ENCODE measurements at regions not wholly inside any gene's neighbourhood (a gene's known extent, or its start where the extent isn't known, plus 50 kb on each side); places are given as distances from the start of the nearest gene placed in this dataset.
A peak's percentile ranks its signal among the peaks of the same experiment; 100 is the strongest.

DNA sequence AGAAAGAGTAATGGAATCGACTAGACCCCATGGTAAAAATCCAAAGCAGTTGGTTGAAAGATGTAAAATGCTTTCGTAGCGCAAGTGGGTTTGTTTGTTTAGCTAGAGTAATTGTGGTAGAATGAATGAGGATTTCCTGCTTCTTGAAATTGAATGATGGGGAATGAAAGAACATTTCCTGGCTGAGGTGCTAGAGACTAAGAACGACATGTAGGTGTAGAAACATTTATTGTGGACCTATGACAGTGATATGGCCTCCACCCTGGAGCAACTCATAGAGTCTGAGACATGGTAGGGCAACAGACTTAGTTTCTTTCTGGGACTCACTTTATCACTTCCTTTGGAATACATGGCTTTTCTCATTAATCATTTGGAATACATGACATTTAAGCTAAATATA, 467.6 kb upstream of the CFAP20DC start:
- Histone ChIP-seq H3K27ac (replicated peaks; ENCODE audit: low read length) (no peak overlapping the region), H2AFZ (ENCODE audit: low read length) (no peak overlapping the region), H3K36me3 (replicated peaks in 1 of 2; ENCODE audit: control insufficient read depth in 2 of 2, insufficient read depth in 2 of 2, low read length in 2 of 2) (no peaks in the 10 kb centered on the region), H3K4me1 (ENCODE audit: control insufficient read depth in 2 of 2, insufficient read depth in 1 of 2, low read depth in 1 of 2, low read length in 2 of 2) (peaks cover 1 to 4% of the 10 kb centered on the region in 2 donors), H3K27me3 (ENCODE audit: control insufficient read depth in 3 of 3, insufficient read depth in 3 of 3, low read depth in 1 of 3, low read length in 3 of 3) (no peaks in the 10 kb centered on the region), H2BK12ac (ENCODE audit: low read length) (no peak overlapping the region), H2BK5ac (ENCODE audit: low read length) (no peak overlapping the region), H3K4ac (ENCODE audit: low read length) (no peak overlapping the region), H3K79me1 (ENCODE audit: low read depth, low read length) (no peaks in the 10 kb centered on the region), H4K8ac (ENCODE audit: low read depth, low read length) (no peak overlapping the region), H3K23ac (ENCODE audit: low read depth, low read length, poor library complexity) (no peak overlapping the region), H3K9ac (ENCODE audit: low read depth, low read length, poor library complexity) (no peak overlapping the region), H3K14ac (ENCODE audit: low read length) (no peak overlapping the region), H2AK5ac (ENCODE audit: low read depth, low read length) (no peak overlapping the region), H3K18ac (ENCODE audit: low read length) (no peak overlapping the region), H3K9me3 (replicated peaks in 1 of 2; ENCODE audit: control insufficient read depth in 2 of 2, insufficient read depth in 1 of 2, low read depth in 1 of 2, low read length in 2 of 2) (no peaks in the 10 kb centered on the region), H4K91ac (ENCODE audit: low read depth, low read length, poor library complexity) (no peak overlapping the region), H3K4me3 (ENCODE audit: low read length in 2 of 2) (no peak overlapping the region), H2BK15ac (ENCODE audit: low read length) (no peak overlapping the region), H2BK120ac (ENCODE audit: low read depth, low read length) (no peak overlapping the region), H3K4me2 (ENCODE audit: insufficient read depth, low read length, poor library complexity, severe bottlenecking) (no peak overlapping the region)
- DNase-seq (ENCODE audit: low spot score) = no peak
- no CpG with 5 or more reads among the region's 4 CpGs for WGBS, 2 donors (ENCODE audit: extremely low coverage in 2 of 2, insufficient read length in 2 of 2, insufficient replicate concordance in 1 of 2)

DNA sequence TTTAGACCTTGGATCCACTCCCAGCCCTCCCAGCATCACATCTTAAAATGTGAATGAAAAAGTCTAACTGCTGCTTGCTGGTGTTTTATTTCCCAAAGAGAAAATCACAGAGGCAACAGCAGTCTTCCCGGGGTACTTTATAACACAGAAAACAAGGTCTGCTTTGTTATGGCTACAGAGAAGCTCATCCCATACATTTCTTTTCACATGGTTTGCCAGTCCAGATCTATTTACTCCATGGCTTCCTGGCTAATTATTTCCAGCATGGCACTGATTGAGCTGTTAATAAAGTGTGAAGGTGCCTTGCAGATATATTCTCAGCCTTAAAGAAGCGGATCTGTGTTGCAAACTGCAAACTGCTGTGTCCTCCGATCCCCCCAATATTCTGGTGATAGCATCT, 466.1 kb upstream of the CFAP20DC start:
- Histone ChIP-seq H3K4me2 (ENCODE audit: insufficient read depth, low read length, poor library complexity, severe bottlenecking) (no peak overlapping the region), H3K4ac (ENCODE audit: low read length) (no peak overlapping the region), H3K4me3 (ENCODE audit: low read length in 2 of 2) (no peak overlapping the region), H4K91ac (ENCODE audit: low read depth, low read length, poor library complexity) (no peak overlapping the region), H3K9me3 (replicated peaks in 1 of 2; ENCODE audit: control insufficient read depth in 2 of 2, insufficient read depth in 1 of 2, low read depth in 1 of 2, low read length in 2 of 2) (no peaks in the 10 kb centered on the region), H2AFZ (ENCODE audit: low read length) (peak overlapping the region; percentile 6), H3K18ac (ENCODE audit: low read length) (no peak overlapping the region), H3K36me3 (replicated peaks in 1 of 2; ENCODE audit: control insufficient read depth in 2 of 2, insufficient read depth in 2 of 2, low read length in 2 of 2) (no peaks in the 10 kb centered on the region), H3K79me1 (ENCODE audit: low read depth, low read length) (no peaks in the 10 kb centered on the region), H2AK5ac (ENCODE audit: low read depth, low read length) (no peak overlapping the region), H4K8ac (ENCODE audit: low read depth, low read length) (no peak overlapping the region), H3K4me1 (ENCODE audit: control insufficient read depth in 2 of 2, insufficient read depth in 1 of 2, low read depth in 1 of 2, low read length in 2 of 2) (peaks cover 1 to 4% of the 10 kb centered on the region in 2 donors), H2BK15ac (ENCODE audit: low read length) (no peak overlapping the region), H3K27ac (replicated peaks; ENCODE audit: low read length) (no peak overlapping the region), H3K9ac (ENCODE audit: low read depth, low read length, poor library complexity) (no peak overlapping the region), H2BK5ac (ENCODE audit: low read length) (no peak overlapping the region), H3K27me3 (ENCODE audit: control insufficient read depth in 3 of 3, insufficient read depth in 3 of 3, low read depth in 1 of 3, low read length in 3 of 3) (no peaks in the 10 kb centered on the region), H3K23ac (ENCODE audit: low read depth, low read length, poor library complexity) (no peak overlapping the region), H2BK12ac (ENCODE audit: low read length) (no peak overlapping the region), H2BK120ac (ENCODE audit: low read depth, low read length) (no peak overlapping the region), H3K14ac (ENCODE audit: low read length) (no peak overlapping the region)
- WGBS, 2 donors (ENCODE audit: extremely low coverage in 2 of 2, insufficient read length in 2 of 2, insufficient replicate concordance in 1 of 2) = no CpG with 5 or more reads among the region's 3 CpGs
- DNase-seq (ENCODE audit: low spot score) = no peak

DNA sequence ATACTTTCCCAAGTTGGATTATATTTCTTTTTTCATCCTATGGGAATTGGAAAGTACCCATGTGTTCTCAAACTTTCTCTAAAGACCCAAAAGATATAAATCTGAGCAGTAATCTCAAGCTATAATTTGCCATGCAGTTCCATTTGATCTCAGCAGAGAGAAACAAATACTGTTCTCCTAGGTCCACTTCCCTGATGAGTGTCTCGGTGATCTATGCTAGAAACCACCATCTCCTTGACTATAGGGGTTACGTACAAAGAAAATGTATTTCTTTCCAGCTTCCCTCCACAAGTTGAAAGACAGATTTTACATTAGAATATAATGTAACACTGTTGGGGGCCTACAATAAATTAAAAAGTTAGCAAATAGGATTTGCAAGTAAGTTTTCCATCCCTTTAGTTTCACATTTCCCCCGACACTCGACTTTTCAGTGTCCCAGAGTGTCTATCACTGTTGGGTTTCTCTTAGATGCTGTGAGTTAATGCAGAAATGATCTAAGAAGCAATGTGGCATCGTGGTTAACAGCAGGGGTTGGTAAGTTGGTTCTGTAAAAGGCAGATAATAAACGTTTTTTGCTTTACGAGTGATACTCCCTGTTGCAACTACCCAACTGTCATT, 465.1 kb upstream of the CFAP20DC start:
- H3K4me3 ChIP-seq (ENCODE audit: low read length in 2 of 2) = no peak overlapping the region
- no peak overlapping the region for H4K8ac ChIP-seq (ENCODE audit: low read depth, low read length)
- H3K23ac ChIP-seq (ENCODE audit: low read depth, low read length, poor library complexity) = no peak overlapping the region
- no peak overlapping the region for H3K4ac ChIP-seq (ENCODE audit: low read length)
- no peaks in the 10 kb centered on the region for H3K27me3 ChIP-seq (ENCODE audit: control insufficient read depth in 3 of 3, insufficient read depth in 3 of 3, low read depth in 1 of 3, low read length in 3 of 3)
- no peak overlapping the region for H2AFZ ChIP-seq (ENCODE audit: low read length)
- no peak for DNase-seq (ENCODE audit: low spot score)
- H2AK5ac ChIP-seq (ENCODE audit: low read depth, low read length) = no peak overlapping the region
- no peak overlapping the region for H3K4me2 ChIP-seq (ENCODE audit: insufficient read depth, low read length, poor library complexity, severe bottlenecking)
- WGBS, 2 donors (ENCODE audit: extremely low coverage in 2 of 2, insufficient read length in 2 of 2, insufficient replicate concordance in 1 of 2) = no CpG with 5 or more reads among the region's 7 CpGs
- H3K36me3 ChIP-seq (replicated peaks in 1 of 2; ENCODE audit: control insufficient read depth in 2 of 2, insufficient read depth in 2 of 2, low read length in 2 of 2) = no peaks in the 10 kb centered on the region
- no peak overlapping the region for H2BK12ac ChIP-seq (ENCODE audit: low read length)
- no peak overlapping the region for H2BK120ac ChIP-seq (ENCODE audit: low read depth, low read length)
- H3K9ac ChIP-seq (ENCODE audit: low read depth, low read length, poor library complexity) = no peak overlapping the region
- H4K91ac ChIP-seq (ENCODE audit: low read depth, low read length, poor library complexity) = no peak overlapping the region
- H3K14ac ChIP-seq (ENCODE audit: low read length) = no peak overlapping the region
- no peak overlapping the region for H3K18ac ChIP-seq (ENCODE audit: low read length)
- H3K27ac ChIP-seq (replicated peaks; ENCODE audit: low read length) = no peak overlapping the region
- H3K9me3 ChIP-seq (replicated peaks in 1 of 2; ENCODE audit: control insufficient read depth in 2 of 2, insufficient read depth in 1 of 2, low read depth in 1 of 2, low read length in 2 of 2) = no peaks in the 10 kb centered on the region
- H3K4me1 ChIP-seq (ENCODE audit: control insufficient read depth in 2 of 2, insufficient read depth in 1 of 2, low read depth in 1 of 2, low read length in 2 of 2) = peaks cover 1 to 4% of the 10 kb centered on the region in 2 donors
- no peak overlapping the region for H2BK15ac ChIP-seq (ENCODE audit: low read length)
- no peaks in the 10 kb centered on the region for H3K79me1 ChIP-seq (ENCODE audit: low read depth, low read length)
- H2BK5ac ChIP-seq (ENCODE audit: low read length) = no peak overlapping the region

DNA sequence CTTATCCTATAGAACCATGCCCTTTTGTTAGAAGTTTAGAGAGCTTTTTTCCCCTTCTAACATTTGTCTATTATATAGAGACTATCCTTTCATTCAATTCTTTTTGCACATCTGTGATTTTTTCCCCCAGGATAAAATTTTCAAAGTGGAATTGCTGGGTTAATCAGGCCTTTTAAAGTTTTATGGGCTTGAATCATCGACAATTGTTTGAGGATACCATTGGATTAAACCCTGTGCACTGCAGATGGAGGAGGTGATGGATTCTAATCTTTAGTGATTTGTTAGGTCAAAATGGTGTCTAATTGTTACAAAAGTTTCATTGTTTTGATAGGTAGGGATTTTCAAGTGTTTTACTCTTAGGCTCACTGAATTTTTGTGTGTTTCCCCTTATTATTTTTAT, 463.7 kb upstream of the CFAP20DC start:
- no peak overlapping the region for H4K8ac ChIP-seq (ENCODE audit: low read depth, low read length)
- H3K27ac ChIP-seq (replicated peaks; ENCODE audit: low read length) = no peak overlapping the region
- no peak overlapping the region for H2BK15ac ChIP-seq (ENCODE audit: low read length)
- no peak overlapping the region for H2BK120ac ChIP-seq (ENCODE audit: low read depth, low read length)
- no peak overlapping the region for H3K4ac ChIP-seq (ENCODE audit: low read length)
- H3K18ac ChIP-seq (ENCODE audit: low read length) = no peak overlapping the region
- H3K4me3 ChIP-seq (ENCODE audit: low read length in 2 of 2) = no peak overlapping the region
- no peak overlapping the region for H3K9ac ChIP-seq (ENCODE audit: low read depth, low read length, poor library complexity)
- no peaks in the 10 kb centered on the region for H3K9me3 ChIP-seq (replicated peaks in 1 of 2; ENCODE audit: control insufficient read depth in 2 of 2, insufficient read depth in 1 of 2, low read depth in 1 of 2, low read length in 2 of 2)
- no peaks in the 10 kb centered on the region for H3K27me3 ChIP-seq (ENCODE audit: control insufficient read depth in 3 of 3, insufficient read depth in 3 of 3, low read depth in 1 of 3, low read length in 3 of 3)
- WGBS, 2 donors (ENCODE audit: extremely low coverage in 2 of 2, insufficient read length in 2 of 2, insufficient replicate concordance in 1 of 2) = no CpG with 5 or more reads among the region's 1 CpG
- DNase-seq (ENCODE audit: low spot score) = no peak
- no peak overlapping the region for H3K4me2 ChIP-seq (ENCODE audit: insufficient read depth, low read length, poor library complexity, severe bottlenecking)
- H4K91ac ChIP-seq (ENCODE audit: low read depth, low read length, poor library complexity) = no peak overlapping the region
- no peak overlapping the region for H3K23ac ChIP-seq (ENCODE audit: low read depth, low read length, poor library complexity)
- H2BK12ac ChIP-seq (ENCODE audit: low read length) = no peak overlapping the region
- no peak overlapping the region for H3K14ac ChIP-seq (ENCODE audit: low read length)
- no peaks in the 10 kb centered on the region for H3K79me1 ChIP-seq (ENCODE audit: low read depth, low read length)
- no peak overlapping the region for H2AFZ ChIP-seq (ENCODE audit: low read length)
- H3K4me1 ChIP-seq (ENCODE audit: control insufficient read depth in 2 of 2, insufficient read depth in 1 of 2, low read depth in 1 of 2, low read length in 2 of 2) = peaks cover 1 to 4% of the 10 kb centered on the region in 2 donors
- H2BK5ac ChIP-seq (ENCODE audit: low read length) = no peak overlapping the region
- H3K36me3 ChIP-seq (replicated peaks in 1 of 2; ENCODE audit: control insufficient read depth in 2 of 2, insufficient read depth in 2 of 2, low read length in 2 of 2) = no peaks in the 10 kb centered on the region
- H2AK5ac ChIP-seq (ENCODE audit: low read depth, low read length) = no peak overlapping the region

All from neuronal stem cell (in vitro differentiated cells).